Prostate gland (tissue), 2 donors: ENCODE measurements at regions not wholly inside any gene's neighbourhood (a gene's known extent, or its start where the extent isn't known, plus 50 kb on each side); places are given as distances from the start of the nearest gene placed in this dataset.

Experiments
- CTCF ChIP-seq, 4 experiments: fragments of 200-600 bp in 2 of 4; fragments of 450-650 bp in 2 of 4; sonication (generic) in 2 of 4; IDR thresholded peaks; 1 replicate in 3 of 4; 2 replicates in 1 of 4; pipeline ENCODE4 v1.5.1; 2016 to 2019; ENCODE audit warnings: antibody characterized with exemption in 4 of 4, mild to moderate bottlenecking in 2 of 4, moderate library complexity in 2 of 4
- POLR2A ChIP-seq: fragments of 450-650 bp; IDR thresholded peaks from one replicate; pipeline ENCODE4 v1.6.1; 2016; ENCODE audit warnings: antibody characterized with exemption, mild to moderate bottlenecking
- POLR2AphosphoS5 ChIP-seq: sonication (generic); formaldehyde crosslinking; IDR thresholded peaks from one replicate; pipeline ENCODE4 v1.6.1; 2017; ENCODE audit warnings: antibody characterized with exemption

- no peak for TF ChIP-seq CTCF (IDR thresholded peaks at IDR 0.05)
- TF ChIP-seq POLR2AphosphoS5 = no peak
- no peak for TF ChIP-seq POLR2A
Measured at GRCh38 chr2:104340162-104340561, 513.8 kb upstream of the POU3F3 start.
